ENCODE measurements at regions not wholly inside any gene's neighbourhood (a gene's known extent, or its start where the extent isn't known, plus 50 kb on each side); places are given as distances from the start of the nearest gene placed in this dataset.

GRCh38 chr2:56077359-56077915 lies 106.4 kb upstream of the CCDC85A start:
- no peak for DNase-seq (ENCODE audit: low read depth)
- in situ Hi-C loops (cut with HindIII; ENCODE audit: low pct_unique_long_range_greater_than_20kb, low sequenced_read_pairs), result no loop called here

GRCh38 chr2:56082665-56083064 lies 101.1 kb upstream of the CCDC85A start:
- in situ Hi-C loops (cut with HindIII; ENCODE audit: low pct_unique_long_range_greater_than_20kb, low sequenced_read_pairs), result no loop called here
- no peak for DNase-seq (ENCODE audit: low read depth)

- no peak for DNase-seq (ENCODE audit: low read depth)
- in situ Hi-C loops (cut with HindIII; ENCODE audit: low pct_unique_long_range_greater_than_20kb, low sequenced_read_pairs), result no loop called here
Measured at GRCh38 chr2:56084111-56084901, 99.5 kb upstream of the CCDC85A start.

- in situ Hi-C loops (cut with HindIII; ENCODE audit: low pct_unique_long_range_greater_than_20kb, low sequenced_read_pairs), result no loop called here
- DNase-seq (ENCODE audit: low read depth), result no peak
Measured at GRCh38 chr2:56086336-56086735, 97.5 kb upstream of the CCDC85A start.

- DNase-seq (ENCODE audit: low read depth), result no peak
- in situ Hi-C loops (cut with HindIII; ENCODE audit: low pct_unique_long_range_greater_than_20kb, low sequenced_read_pairs), result no loop called here
Measured at GRCh38 chr2:56088411-56088810, 95.4 kb upstream of the CCDC85A start.

GRCh38 chr2:56089931-56090330 lies 93.9 kb upstream of the CCDC85A start:
- DNase-seq (ENCODE audit: low read depth), result no peak
- in situ Hi-C loops (cut with HindIII; ENCODE audit: low pct_unique_long_range_greater_than_20kb, low sequenced_read_pairs), result no loop called here

- DNase-seq (ENCODE audit: low read depth), result no peak
- in situ Hi-C loops (cut with HindIII; ENCODE audit: low pct_unique_long_range_greater_than_20kb, low sequenced_read_pairs), result no loop called here
Measured at GRCh38 chr2:56099963-56100362, 83.8 kb upstream of the CCDC85A start.

- DNase-seq (ENCODE audit: low read depth), result no peak
- in situ Hi-C loops (cut with HindIII; ENCODE audit: low pct_unique_long_range_greater_than_20kb, low sequenced_read_pairs), result no loop called here
Measured at GRCh38 chr2:56100791-56101312, 82.9 kb upstream of the CCDC85A start.

GRCh38 chr2:56102098-56102497 lies 81.7 kb upstream of the CCDC85A start:
- no peak for DNase-seq (ENCODE audit: low read depth)
- in situ Hi-C loops (cut with HindIII; ENCODE audit: low pct_unique_long_range_greater_than_20kb, low sequenced_read_pairs), result no loop called here

GRCh38 chr2:56102866-56103265 lies 80.9 kb upstream of the CCDC85A start:
- in situ Hi-C loops (cut with HindIII; ENCODE audit: low pct_unique_long_range_greater_than_20kb, low sequenced_read_pairs), result no loop called here
- no peak for DNase-seq (ENCODE audit: low read depth)

- no peak for DNase-seq (ENCODE audit: low read depth)
- in situ Hi-C loops (cut with HindIII; ENCODE audit: low pct_unique_long_range_greater_than_20kb, low sequenced_read_pairs), result no loop called here
Measured at GRCh38 chr2:56104962-56105361, 78.8 kb upstream of the CCDC85A start.

GRCh38 chr2:56107502-56108220 lies 76.1 kb upstream of the CCDC85A start:
- DNase-seq (ENCODE audit: low read depth), result no peak
- in situ Hi-C loops (cut with HindIII; ENCODE audit: low pct_unique_long_range_greater_than_20kb, low sequenced_read_pairs), result no loop called here

- DNase-seq (ENCODE audit: low read depth), result no peak
- in situ Hi-C loops (cut with HindIII; ENCODE audit: low pct_unique_long_range_greater_than_20kb, low sequenced_read_pairs), result no loop called here
Measured at GRCh38 chr2:56108806-56109205, 75.0 kb upstream of the CCDC85A start.

- in situ Hi-C loops (cut with HindIII; ENCODE audit: low pct_unique_long_range_greater_than_20kb, low sequenced_read_pairs), result no loop called here
- no peak for DNase-seq (ENCODE audit: low read depth)
Measured at GRCh38 chr2:56109994-56110393, 73.8 kb upstream of the CCDC85A start.

GRCh38 chr2:56113382-56113975 lies 70.3 kb upstream of the CCDC85A start:
- in situ Hi-C loops (cut with HindIII; ENCODE audit: low pct_unique_long_range_greater_than_20kb, low sequenced_read_pairs), result no loop called here
- DNase-seq (ENCODE audit: low read depth), result no peak

- DNase-seq (ENCODE audit: low read depth), result no peak
- in situ Hi-C loops (cut with HindIII; ENCODE audit: low pct_unique_long_range_greater_than_20kb, low sequenced_read_pairs), result no loop called here
Measured at GRCh38 chr2:56117764-56118163, 66.0 kb upstream of the CCDC85A start.

- no peak for DNase-seq (ENCODE audit: low read depth)
- in situ Hi-C loops (cut with HindIII; ENCODE audit: low pct_unique_long_range_greater_than_20kb, low sequenced_read_pairs), result no loop called here
Measured at GRCh38 chr2:56118474-56118873, 65.3 kb upstream of the CCDC85A start.

- DNase-seq (ENCODE audit: low read depth), result no peak
- in situ Hi-C loops (cut with HindIII; ENCODE audit: low pct_unique_long_range_greater_than_20kb, low sequenced_read_pairs), result no loop called here
Measured at GRCh38 chr2:56121995-56122394, 61.8 kb upstream of the CCDC85A start.

- no peak for DNase-seq (ENCODE audit: low read depth)
- in situ Hi-C loops (cut with HindIII; ENCODE audit: low pct_unique_long_range_greater_than_20kb, low sequenced_read_pairs), result no loop called here
Measured at GRCh38 chr2:56123538-56123937, 60.3 kb upstream of the CCDC85A start.
